ENCODE measurements at regions not wholly inside any gene's neighbourhood (a gene's known extent, or its start where the extent isn't known, plus 50 kb on each side); places are given as distances from the start of the nearest gene placed in this dataset.

DNA sequence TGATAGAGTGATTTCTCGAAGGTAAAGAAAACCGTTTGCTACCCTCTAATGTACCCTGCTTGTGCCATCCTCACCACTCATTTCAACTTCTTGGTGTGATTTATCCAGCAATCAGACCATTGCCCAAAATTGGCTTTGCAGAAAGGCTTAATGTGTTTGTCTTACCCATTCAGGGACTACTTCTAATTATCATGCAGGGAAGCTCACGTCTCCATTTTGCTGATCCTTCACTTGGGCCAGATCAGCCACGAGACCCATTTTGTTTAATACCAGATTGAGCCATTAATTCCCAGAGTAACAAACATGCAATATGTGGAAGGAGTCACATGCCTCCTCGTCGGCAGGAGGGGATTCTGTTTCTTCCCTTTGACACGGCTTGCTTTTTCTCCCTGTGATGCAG is 51.1 kb upstream of the CRY1 start:
- Mint-ChIP-seq H3K4me3 (ENCODE audit: unreplicated experiment) (no peak overlapping the region), H3K9me3 (ENCODE audit: unreplicated experiment) (no peaks in the 10 kb centered on the region), H3K27ac (ENCODE audit: unreplicated experiment) (no peak overlapping the region), H3K27me3 (ENCODE audit: unreplicated experiment) (peaks cover 2% of the 10 kb centered on the region), H3K36me3 (ENCODE audit: unreplicated experiment) (no peaks in the 10 kb centered on the region), H3K4me1 (ENCODE audit: unreplicated experiment) (no peaks in the 10 kb centered on the region)
- TF ChIP-seq, protein P1, sequence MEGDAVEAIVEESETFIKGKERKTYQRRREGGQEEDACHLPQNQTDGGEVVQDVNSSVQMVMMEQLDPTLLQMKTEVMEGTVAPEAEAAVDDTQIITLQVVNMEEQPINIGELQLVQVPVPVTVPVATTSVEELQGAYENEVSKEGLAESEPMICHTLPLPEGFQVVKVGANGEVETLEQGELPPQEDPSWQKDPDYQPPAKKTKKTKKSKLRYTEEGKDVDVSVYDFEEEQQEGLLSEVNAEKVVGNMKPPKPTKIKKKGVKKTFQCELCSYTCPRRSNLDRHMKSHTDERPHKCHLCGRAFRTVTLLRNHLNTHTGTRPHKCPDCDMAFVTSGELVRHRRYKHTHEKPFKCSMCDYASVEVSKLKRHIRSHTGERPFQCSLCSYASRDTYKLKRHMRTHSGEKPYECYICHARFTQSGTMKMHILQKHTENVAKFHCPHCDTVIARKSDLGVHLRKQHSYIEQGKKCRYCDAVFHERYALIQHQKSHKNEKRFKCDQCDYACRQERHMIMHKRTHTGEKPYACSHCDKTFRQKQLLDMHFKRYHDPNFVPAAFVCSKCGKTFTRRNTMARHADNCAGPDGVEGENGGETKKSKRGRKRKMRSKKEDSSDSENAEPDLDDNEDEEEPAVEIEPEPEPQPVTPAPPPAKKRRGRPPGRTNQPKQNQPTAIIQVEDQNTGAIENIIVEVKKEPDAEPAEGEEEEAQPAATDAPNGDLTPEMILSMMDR (IDR thresholded peaks at IDR 0.05) = no peak
- no peak for DNase-seq (ENCODE audit: extremely low spot score, unreplicated experiment)

DNA sequence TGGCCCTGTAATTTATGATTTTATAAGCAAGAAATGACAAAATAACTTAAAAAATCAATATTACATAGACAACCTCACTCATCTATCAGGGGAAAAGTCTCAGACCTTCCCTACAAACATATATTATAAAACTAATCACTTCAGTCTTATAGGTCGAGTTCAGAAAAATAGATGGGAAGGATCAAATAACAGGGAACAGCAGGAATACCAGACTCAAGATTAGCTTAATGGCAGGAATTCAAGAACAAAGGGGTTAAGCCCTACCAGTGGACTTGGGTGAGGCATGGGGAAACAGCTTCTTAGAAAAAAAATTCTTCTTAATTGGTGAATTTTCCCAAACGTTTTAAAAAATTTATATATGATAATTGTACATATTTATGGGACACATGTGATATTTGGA is 51.6 kb upstream of the CRY1 start:
- no peaks in the 10 kb centered on the region for H3K4me1 Mint-ChIP-seq (ENCODE audit: unreplicated experiment)
- TF ChIP-seq, protein P1 (IDR thresholded peaks at IDR 0.05) = no peak
- no peak overlapping the region for H3K27ac Mint-ChIP-seq (ENCODE audit: unreplicated experiment)
- H3K9me3 Mint-ChIP-seq (ENCODE audit: unreplicated experiment) = no peaks in the 10 kb centered on the region
- H3K4me3 Mint-ChIP-seq (ENCODE audit: unreplicated experiment) = no peak overlapping the region
- no peaks in the 10 kb centered on the region for H3K36me3 Mint-ChIP-seq (ENCODE audit: unreplicated experiment)
- H3K27me3 Mint-ChIP-seq (ENCODE audit: unreplicated experiment) = peaks cover 2% of the 10 kb centered on the region
- DNase-seq (ENCODE audit: extremely low spot score, unreplicated experiment) = no peak

DNA sequence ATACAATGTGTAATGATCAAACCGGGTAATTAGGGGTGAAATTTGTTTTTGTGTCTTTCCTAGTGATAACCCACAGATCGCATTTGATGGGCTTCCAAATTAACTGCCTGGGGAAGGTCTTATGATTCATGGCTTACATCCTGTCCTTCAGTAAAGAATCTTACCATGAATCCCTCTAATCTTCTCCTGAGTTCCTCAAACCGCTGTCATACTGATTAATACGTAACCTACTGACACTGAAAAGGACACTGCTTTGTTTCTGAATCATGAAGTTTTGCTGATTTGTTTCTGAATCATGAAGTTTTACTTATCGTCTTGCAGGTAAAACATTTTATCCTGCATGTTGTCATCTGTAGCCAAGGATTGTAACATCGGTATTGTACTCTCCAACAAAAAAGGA is 52.0 kb upstream of the CRY1 start:
- H3K27me3 Mint-ChIP-seq (ENCODE audit: unreplicated experiment) = peaks cover 2% of the 10 kb centered on the region
- H3K27ac Mint-ChIP-seq (ENCODE audit: unreplicated experiment) = no peak overlapping the region

DNA sequence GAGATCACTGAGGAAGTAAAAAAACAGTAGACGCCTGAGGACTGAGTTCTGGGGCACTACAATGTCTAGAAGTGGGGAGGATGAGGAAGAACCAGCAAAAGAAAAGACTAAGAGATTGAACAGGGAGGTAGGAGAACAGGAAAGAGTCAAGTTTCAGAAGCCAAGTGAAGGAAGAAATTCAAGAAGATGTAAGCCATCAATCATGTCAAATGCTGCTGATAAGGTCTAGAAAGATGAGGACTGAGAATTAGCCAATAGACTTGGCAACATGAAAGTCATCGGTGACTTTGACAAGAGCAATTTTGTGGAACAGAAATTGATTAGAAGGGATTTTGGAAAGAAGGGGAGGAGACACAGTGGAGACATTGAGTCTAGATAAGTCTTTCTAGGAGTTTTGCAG is 54.8 kb upstream of the CRY1 start:
- TF ChIP-seq, protein P1 (IDR thresholded peaks at IDR 0.05) = no peak
- no peak for DNase-seq (ENCODE audit: extremely low spot score, unreplicated experiment)
- no peaks in the 10 kb centered on the region for H3K36me3 Mint-ChIP-seq (ENCODE audit: unreplicated experiment)

More for the DNA sequence above, 52.0 kb upstream of the CRY1 start:
- no peaks in the 10 kb centered on the region for H3K9me3 Mint-ChIP-seq (ENCODE audit: unreplicated experiment)
- H3K4me3 Mint-ChIP-seq (ENCODE audit: unreplicated experiment) = no peak overlapping the region
- no peak for DNase-seq (ENCODE audit: extremely low spot score, unreplicated experiment)
- H3K36me3 Mint-ChIP-seq (ENCODE audit: unreplicated experiment) = no peaks in the 10 kb centered on the region
- no peaks in the 10 kb centered on the region for H3K4me1 Mint-ChIP-seq (ENCODE audit: unreplicated experiment)
- TF ChIP-seq, protein P1 (IDR thresholded peaks at IDR 0.05) = no peak

DNA sequence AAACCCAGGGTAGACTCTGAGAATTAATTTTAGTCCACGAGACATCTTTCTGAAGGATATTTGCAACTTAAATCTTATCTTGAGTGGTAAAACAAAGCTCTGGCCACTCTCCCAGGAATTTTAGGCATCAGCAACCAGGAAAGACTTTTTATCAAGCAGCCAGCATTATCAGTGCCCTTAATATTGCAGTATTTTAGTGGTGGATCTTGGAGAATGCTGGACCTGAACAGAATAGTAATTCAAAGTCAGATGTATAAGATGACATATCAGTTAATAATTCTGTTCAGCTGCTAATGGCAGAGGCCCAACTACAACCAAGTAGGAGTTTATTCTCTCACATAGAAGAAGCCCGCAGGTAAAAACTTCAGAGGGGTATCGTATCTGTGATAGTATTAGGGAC is 59.0 kb upstream of the CRY1 start:
- Mint-ChIP-seq H3K9me3 (ENCODE audit: unreplicated experiment) (peaks cover 4% of the 10 kb centered on the region), H3K27me3 (ENCODE audit: unreplicated experiment) (peaks cover 6% of the 10 kb centered on the region), H3K4me1 (ENCODE audit: unreplicated experiment) (no peaks in the 10 kb centered on the region), H3K27ac (ENCODE audit: unreplicated experiment) (no peak overlapping the region), H3K36me3 (ENCODE audit: unreplicated experiment) (no peaks in the 10 kb centered on the region), H3K4me3 (ENCODE audit: unreplicated experiment) (no peak overlapping the region)
- TF ChIP-seq, protein P1 (IDR thresholded peaks at IDR 0.05) = no peak
- no peak for DNase-seq (ENCODE audit: extremely low spot score, unreplicated experiment)

More for the DNA sequence above, 54.8 kb upstream of the CRY1 start:
- Mint-ChIP-seq H3K4me3 (ENCODE audit: unreplicated experiment) (no peak overlapping the region), H3K4me1 (ENCODE audit: unreplicated experiment) (no peaks in the 10 kb centered on the region), H3K9me3 (ENCODE audit: unreplicated experiment) (no peaks in the 10 kb centered on the region), H3K27me3 (ENCODE audit: unreplicated experiment) (peaks cover 2% of the 10 kb centered on the region), H3K27ac (ENCODE audit: unreplicated experiment) (no peak overlapping the region)

All from osteocyte (in vitro differentiated cells).